HT1080 (cell line): ENCODE measurements at regions not wholly inside any gene's neighbourhood (a gene's known extent, or its start where the extent isn't known, plus 50 kb on each side); places are given as distances from the start of the nearest gene placed in this dataset.
"Not testable (repeated sequence)": the region's sequence is repeated elsewhere in the genome, so short reads cannot be mapped to it uniquely, and the experiment has no call there.

ENCODE experiments used
- DNase-seq: peaks from one replicate; pipeline ENCODE4 v3.0.0-alpha.2; 2015; ENCODE audit warnings: low read depth

DNA sequence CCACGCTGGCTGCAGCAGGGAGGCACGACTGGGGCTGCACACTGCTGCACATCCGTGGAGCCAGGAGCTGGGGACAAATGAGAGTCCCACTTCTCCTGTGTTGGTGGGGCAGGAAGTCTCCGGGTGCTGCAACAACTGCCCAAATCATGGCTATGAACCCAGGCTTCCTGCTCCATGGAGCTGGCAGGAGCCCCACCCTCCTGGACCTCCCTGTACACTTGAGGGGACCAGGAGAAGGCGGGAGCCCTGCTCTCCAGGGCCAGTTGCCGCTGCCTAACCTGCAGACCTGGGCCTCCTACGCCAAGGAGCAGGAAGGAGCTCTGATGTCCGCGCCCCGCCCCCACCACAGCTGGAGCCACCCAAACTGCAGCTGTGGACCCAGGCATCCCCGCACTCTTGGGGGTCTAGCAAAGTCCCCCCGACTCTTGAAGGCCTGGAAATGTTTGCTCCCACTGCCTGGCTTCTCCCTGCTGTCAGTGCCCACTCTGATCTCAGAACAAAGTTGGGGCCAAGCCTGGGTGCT, 752.1 kb upstream of the PCDH20 start:
- DNase-seq = no peak

- DNase-seq = no peak
These were observed 747.2 kb upstream of the PCDH20 start for GRCh38 chr13:62162860-62163259.

DNA sequence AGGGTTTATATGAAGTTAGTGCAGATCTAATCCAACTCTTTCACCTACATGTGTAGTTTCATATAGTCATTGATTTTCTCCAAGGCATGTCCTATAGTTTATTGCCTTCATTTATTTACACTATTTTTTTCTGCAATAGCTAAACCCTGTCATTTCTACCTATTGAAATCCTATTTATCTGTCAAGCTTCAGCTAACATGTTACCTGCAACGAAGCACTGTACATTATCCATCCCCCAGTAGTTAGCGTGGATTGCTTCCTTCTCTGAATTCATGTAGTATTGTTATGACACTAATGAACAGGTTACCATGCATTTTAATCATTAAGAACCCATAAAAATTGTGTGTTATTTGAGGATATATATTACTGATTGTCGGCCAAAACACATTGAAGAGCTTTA, 742.9 kb upstream of the PCDH20 start:
- DNase-seq = no peak

GRCh38 chr13:62151724-62152123, 736.1 kb upstream of the PCDH20 start:
- not testable (repeated sequence) for DNase-seq

GRCh38 chr13:62142048-62142447, 726.4 kb upstream of the PCDH20 start:
- DNase-seq = no peak

DNA sequence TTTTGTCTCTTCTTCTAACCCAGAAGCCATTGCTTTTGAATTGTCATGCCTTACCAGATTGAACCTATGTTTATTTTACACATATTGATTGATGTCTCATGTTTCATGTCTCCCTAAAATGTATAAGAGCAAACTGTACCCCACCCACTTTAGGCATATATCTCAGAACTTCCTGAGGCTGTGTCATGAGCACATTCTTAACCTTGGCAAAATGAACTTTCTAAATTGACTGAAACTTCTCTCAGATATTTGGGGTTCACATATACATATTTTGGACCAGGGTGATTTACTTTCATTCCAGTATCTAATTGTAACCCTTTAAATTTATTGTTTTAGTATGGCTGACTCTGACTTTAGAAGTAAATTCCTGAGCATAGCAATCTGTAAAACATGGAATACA, 723.9 kb upstream of the PCDH20 start:
- DNase-seq = no peak

DNA sequence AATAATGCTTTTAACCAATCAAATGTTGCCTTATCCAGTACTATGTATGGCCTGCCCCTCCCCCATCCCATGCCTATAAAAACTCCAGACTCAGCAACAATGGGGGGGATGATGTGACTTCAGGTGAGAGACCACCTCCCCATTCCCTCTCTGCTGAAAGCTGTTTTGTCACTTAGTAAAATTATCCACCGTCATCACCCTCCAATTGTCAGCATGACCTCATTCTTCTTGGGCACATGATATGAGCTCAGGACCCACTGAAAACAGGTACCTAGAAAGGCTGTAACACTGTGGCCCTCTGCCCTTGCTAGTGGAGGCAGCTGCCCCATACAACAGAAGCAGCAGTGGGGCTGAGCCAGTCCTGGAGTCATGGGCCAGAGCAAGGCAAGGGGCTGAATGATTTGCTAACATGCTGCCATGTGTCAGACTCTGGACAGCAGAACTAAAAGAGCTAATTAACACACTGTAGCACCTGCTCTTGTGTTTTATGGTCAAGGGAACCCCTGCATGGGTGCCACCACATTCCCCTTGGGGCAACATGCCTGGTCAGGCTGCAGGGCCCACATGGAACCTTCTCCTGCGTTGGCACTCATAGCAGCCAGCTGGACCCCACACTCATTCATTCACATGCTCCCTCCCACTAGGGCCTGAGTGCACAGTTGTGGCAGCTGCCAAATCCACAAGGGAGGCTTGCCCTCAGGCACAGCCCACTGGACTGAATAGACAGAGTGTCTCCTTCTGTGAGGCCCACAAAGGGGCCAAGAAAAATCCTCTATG, 722.2 kb upstream of the PCDH20 start:
- DNase-seq = no peak

DNA sequence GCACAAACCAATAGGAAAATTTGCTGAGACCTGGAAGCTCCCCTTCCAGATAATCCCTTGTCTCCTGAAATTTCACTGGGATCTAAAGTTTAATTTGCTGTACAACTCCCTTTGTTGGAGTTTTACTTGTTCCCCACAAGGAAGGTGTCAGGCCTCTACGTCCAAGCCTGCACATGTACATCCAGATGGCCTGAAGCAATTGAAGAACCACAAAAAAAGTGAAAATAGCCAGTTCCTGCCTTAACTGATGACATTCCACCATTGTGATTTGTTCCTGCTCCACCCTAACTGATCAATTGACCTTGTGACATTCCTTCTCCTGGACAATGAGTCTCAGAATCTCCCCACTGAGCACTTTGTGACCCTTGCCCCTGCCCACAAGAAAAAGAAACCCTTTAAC, 716.0 kb upstream of the PCDH20 start:
- no peak for DNase-seq

GRCh38 chr13:62130062-62130970, 714.7 kb upstream of the PCDH20 start:
- no peak for DNase-seq

DNA sequence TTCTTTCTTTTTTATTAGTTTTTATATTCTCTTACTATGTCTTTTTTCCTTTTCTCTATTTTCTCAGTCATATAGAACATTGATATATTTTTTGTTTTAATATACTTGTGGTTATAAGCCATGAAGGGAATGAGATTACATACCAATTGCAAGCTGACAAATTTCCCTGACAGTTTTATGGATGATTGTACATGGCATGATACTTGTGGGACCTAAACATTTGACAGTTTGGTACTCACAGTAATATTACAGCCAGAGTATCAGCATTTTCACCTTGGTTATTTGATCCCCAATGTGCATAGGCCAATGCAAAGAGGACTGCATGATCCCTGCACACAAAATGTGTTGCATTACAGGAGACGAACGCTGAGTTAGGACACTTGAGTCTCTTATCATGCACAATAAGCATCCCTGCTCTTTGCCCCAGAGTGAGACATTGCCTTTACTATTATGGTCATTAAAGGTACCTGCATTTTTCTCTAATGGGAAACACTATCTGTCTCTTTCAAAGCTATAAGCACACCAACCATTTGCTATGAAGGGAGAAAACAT, 713.4 kb upstream of the PCDH20 start:
- no peak for DNase-seq

- no peak for DNase-seq
These were observed 710.8 kb upstream of the PCDH20 start for GRCh38 chr13:62126400-62126799.

GRCh38 chr13:62125451-62125850, 709.8 kb upstream of the PCDH20 start:
- DNase-seq = no peak

DNA sequence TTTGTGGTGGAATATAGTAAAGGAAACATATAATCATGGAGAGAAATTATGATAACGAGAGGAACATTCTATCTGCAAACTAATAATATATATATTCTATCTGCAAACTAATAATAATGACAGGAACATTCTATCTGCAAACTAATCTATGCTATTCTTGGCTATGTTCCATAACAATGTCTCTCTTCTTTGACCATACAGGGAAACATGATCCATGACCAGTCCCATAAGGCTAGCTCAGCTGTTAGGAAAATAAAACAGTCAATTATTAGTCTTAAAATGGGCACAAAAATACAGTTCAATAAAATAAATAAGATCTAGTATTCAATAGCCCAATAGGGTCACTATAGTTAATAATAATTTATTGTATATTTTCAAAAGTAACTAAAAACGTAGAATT, 707.8 kb upstream of the PCDH20 start:
- DNase-seq = no peak

- no peak for DNase-seq
These were observed 706.8 kb upstream of the PCDH20 start for GRCh38 chr13:62122434-62122833.

DNA sequence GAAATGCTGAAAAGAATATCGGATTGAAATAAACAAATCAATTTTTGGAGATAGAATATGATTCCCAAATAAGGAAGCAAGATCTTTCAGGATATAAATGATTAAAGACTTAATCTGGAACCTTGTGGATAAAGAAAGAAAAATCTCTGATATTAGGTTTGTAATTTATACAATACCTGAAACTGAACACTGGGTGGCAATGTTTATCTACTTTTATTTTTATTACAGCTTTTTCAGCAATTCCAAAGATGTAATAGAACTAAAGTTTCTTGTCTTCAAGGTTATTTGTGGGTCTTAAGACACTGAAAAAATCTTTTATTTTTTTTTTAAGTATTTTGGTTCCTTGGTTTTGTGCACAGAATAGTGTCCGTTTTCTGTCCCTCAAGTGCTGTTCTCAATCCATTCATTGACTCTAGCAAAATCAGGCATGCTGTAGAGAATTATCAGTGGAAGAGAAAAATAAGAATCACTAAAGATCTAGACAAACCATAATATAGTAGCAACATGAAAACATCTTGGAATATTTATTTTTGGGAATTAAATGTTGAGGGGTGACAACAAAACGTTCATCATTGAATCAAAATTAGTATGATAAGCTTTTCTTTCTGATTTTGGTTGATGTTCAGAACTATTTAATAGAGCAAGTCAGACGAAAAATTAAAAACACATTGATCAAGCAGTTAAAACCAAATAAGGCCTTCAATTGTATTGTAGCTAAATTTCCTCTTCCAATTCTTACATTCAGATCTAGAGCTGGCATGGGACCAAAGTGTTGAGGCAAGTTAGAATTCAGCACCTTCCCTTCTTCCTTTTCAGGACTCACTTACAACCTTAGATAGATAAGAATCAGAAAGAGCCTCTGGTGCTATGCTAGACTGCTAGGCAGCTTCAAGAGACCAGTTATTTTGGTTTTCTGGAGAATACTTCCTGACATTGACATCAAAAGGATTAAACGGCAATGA, 704.4 kb upstream of the PCDH20 start:
- peak; percentile 29 for DNase-seq

- DNase-seq = no peak
These were observed 700.2 kb upstream of the PCDH20 start for GRCh38 chr13:62115831-62116230.

- peak; percentile 23 for DNase-seq
These were observed 697.5 kb upstream of the PCDH20 start for GRCh38 chr13:62113179-62113578.

DNA sequence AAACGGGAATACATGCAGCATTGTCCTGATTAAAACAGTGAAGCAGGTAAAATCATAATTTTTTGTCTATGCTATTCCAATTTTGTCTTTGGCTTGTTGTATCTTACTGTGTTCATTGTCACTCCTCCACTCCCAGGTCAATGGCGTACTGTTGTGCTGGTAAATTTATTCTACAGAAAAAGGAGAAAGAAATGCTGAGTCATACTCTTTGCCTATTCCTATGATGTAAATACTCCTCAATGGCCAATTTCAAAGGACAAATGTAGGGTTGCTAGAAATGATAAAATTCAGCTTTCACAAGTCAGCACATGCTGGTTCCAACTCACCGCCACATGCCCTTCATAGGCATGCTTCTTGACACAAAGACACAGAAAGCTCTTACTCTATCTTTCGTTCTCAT, 694.4 kb upstream of the PCDH20 start:
- no peak for DNase-seq

GRCh38 chr13:62104136-62104535, 688.5 kb upstream of the PCDH20 start:
- not testable (repeated sequence) for DNase-seq

- DNase-seq = no peak
These were observed 681.0 kb upstream of the PCDH20 start for GRCh38 chr13:62096652-62097051.

DNA sequence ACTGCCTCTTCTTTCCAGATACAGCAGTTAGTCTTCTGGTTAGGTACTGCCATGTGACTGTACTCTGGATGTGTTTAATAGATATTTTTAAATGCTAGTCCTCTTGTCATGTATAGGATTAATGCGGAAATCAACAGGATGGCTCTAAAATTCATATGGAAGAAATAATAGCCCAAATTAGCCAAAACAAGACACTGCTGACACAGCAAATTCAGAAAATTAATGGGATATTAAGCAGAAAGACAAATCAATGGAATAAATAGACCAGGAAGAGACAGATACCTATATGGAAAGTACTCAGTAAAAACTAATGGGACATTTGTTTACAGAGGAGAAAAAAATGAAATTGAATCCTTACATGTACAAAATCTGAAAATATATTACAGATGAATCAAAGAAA, 679.3 kb upstream of the PCDH20 start:
- no peak for DNase-seq
